NCI-H2107 treated with DMSO at 0.1 percent for 48 hours (cell line): ENCODE measurements at regions not wholly inside any gene's neighbourhood (a gene's known extent, or its start where the extent isn't known, plus 50 kb on each side); places are given as distances from the start of the nearest gene placed in this dataset.

ENCODE experiments used
- DNase-seq: peaks from one replicate; lab custom pipeline; 2025; ENCODE audit not compliant: unreplicated experiment; lab: John Stamatoyannopoulos, UW

DNA sequence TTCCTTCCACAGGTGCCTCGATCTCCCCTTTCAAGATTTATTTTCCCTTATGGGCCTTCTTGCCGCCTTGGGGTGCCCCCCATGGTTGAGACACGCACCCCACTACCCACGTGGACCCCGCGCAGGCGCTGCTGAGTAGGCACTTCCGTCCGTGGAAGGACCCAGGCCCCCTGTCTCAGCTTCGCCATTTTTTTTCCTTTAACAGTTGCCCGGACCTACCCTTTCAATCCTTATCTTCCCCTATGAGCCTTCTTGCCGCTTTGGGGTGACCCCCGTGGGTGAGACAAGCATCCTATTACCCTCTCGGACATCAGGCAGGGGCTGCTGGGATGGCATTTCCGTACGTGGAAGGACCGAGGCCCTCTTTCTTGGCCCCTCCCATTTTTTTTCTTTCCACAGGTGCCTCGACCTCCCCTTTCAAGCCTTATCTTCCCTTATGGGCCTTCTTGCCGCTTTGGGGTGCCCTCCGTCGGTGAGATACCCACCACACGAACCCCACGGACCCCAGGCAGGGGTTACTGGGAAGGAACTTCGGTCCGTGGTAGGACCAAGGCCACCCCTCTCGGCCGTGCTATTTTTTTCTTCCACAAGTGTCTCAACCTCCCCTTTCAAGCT lies 268.2 kb downstream of the ALG10 start:
- DNase-seq = no peak

DNA sequence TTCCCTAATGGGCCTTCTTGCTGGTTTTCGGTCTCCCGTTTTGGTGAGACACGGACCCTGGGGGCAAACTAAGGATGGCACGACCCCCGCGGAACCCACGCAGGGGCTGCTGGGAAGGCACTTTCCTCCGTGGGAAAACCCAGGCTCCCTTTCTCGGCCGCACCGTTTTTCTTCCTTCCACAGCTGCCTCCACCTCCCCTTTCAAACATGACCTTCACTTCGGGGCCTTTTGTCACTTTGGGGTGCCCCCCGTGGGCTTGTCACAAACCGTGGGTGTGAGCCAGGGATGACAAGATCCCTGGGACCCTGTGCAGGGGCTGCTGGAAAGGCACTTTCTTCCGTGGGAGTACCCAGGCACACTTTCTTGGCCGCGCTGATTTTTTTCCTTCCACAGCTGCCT lies 268.7 kb downstream of the ALG10 start:
- DNase-seq = no peak

DNA sequence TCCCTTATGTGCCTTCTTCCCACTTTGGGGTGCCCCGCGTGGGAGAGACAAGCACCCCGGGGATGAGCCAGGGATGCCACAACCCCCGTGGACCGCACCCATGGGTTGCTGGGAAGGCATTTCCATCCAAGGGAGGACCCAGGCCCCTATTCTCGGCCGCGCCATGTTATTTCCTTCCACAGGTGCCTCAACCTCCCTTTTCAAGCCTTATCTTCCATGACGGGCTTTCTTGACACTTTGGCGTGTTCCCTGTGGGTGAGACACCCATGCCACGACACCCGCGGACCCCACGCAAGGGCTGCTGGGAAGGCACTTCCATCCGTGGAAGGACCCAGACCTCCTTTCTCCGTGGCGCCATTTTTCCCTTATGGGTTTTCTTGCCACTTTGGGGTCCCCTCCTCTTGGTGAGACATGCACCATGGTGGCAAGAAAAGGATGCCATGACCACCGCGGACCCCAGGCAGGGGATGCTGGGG lies 269.2 kb downstream of the ALG10 start:
- DNase-seq = no peak

- no peak for DNase-seq
These were observed 270.7 kb downstream of the ALG10 start for GRCh38 chr12:34292736-34293625.

- no peak for DNase-seq
These were observed 271.8 kb downstream of the ALG10 start for GRCh38 chr12:34294137-34294536.

DNA sequence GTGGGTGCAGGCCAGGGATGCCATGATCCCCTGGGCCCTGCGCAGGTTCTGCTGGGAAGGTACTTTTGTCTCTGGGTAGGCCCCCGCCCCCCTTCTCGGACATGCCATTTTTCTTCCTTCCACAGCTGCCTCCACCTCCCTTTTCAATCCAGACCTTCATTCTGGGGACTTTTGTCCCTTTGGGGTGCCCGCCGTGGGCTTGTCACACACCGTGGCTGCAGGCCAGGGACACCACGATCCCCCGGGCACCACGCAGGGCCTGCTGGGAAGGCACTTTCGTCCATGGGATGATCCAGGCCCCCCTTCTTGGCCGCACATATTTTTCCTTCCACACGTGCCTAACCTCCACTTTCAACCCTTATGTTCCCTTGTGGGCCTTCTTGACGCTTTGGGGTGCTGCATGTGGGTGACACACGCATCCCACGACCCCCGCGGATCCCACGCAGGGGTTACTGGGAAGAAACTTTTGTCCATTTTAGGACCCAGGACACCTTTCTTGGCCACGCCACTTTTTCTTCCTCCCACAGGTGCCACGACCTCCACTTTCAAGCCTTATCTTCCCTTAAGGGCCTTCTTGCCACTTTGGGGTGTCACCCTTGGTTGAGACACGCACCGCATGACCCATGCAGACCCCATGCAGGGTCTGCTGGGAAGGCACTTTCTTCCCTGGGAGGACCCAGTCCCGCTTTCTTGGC lies 272.5 kb downstream of the ALG10 start:
- no peak for DNase-seq

- no peak for DNase-seq
These were observed 273.3 kb downstream of the ALG10 start for GRCh38 chr12:34295366-34296142.

GRCh38 chr12:34296143-34297041 lies 274.1 kb downstream of the ALG10 start:
- no peak for DNase-seq

DNA sequence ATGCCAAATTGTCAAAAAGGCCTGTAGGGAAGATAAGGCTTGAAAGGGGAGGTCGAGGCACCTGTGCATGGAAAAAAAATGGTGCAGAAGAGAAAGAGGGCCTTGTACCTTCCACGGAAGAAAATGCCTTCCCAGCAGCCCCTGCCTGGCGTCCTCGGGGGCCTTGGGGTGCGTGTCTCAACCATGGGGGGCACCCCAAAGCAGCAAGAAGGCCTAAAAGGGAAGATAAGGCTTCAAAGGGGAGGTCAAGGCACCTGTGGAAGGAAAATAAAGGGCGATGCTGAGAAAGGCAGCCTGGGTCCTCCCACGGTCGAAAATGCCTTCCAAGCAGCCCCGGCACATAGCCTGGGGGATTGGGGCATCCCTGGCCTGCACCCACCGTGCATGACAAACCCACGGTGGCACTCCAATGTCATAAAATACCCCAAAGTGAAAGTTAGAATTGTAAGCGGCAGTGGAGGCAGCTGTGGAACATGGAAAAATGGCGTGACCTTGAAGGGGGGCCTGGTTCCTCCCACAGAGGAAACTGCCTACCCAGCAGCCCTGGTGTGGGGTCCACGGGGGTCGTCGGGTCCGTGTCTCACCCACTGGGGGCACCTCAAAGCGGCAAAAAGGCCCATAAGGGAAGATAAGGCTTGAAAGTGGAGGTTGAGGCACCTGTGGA lies 275.0 kb downstream of the ALG10 start:
- DNase-seq = no peak

DNA sequence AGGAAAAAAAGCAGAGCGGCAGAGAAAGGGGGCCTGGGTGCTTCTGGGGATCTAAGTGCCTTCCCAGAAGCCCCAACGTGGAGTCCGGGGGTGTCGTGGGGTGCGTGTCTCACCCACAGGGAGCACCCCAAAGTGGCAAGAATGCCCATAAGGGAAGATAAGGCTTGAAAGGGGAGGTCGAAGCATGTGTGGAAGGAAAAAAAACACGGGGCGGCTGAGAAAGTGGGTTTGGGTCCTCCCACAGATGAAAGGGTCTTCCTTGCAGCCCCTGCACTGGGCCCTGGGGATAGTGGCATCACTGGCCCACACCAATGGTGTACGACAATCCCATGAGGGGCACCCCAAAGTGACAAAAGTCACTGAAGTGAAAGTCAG lies 275.5 kb downstream of the ALG10 start:
- no peak for DNase-seq

- DNase-seq = no peak
These were observed 276.1 kb downstream of the ALG10 start for GRCh38 chr12:34298176-34298970.

DNA sequence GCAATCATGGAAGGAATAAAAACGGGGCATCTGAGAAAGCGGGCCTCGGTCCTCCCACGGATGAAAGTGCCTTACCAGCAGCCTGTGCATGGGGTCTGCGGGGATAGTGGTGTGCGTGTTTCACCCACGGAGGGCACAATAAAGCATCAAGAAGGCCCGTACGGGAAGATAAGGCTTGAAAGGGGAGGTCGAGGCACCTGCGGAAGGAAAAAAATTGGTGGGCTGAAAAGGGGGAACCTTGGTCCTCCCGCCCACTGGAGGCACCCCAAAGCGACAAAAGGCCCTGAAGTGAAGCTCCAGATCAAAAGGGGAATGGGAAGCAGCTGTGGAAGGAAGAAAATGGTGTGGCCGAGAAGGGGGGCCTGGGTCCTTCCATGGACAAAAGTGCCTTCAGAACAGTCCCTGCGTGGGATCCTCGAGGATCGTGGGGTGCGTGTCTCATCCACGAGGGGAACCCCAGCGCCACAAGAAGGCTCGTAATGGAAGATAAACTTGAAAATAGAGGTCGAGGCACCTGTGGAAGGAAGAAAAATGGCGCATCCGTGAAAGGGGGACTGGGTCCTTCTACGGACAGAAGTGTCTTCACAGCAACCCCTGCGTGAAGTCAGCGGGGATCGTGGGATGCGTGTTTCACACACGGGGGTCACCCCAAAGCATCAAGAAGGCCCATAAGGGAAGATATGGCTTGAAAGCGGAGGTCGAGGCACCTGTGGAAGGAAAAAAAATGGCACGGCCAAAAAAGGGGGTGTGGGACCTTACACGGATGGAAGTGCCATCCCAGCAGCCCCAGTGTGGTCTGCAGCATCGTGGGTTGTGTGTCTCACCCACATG lies 276.9 kb downstream of the ALG10 start:
- DNase-seq = no peak

DNA sequence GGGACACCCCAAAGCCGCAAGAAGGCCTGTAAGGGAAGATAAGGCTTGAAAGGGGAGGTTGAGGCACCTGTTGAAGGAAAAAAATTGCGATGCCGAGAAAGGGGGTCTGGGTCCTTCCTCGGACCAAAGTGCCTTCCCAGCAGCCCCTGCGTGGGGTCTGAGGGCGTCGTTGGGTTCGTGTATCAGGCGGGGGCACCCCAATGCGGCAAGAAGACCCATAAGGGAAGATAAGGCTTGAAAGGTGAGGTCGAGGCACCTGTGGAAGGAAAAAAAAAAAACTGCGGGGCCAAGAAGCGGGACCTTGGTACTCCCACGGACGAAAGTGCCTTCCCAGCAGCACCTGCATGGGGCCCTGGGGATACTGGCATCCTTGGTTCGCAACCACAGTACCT lies 277.5 kb downstream of the ALG10 start:
- no peak for DNase-seq

DNA sequence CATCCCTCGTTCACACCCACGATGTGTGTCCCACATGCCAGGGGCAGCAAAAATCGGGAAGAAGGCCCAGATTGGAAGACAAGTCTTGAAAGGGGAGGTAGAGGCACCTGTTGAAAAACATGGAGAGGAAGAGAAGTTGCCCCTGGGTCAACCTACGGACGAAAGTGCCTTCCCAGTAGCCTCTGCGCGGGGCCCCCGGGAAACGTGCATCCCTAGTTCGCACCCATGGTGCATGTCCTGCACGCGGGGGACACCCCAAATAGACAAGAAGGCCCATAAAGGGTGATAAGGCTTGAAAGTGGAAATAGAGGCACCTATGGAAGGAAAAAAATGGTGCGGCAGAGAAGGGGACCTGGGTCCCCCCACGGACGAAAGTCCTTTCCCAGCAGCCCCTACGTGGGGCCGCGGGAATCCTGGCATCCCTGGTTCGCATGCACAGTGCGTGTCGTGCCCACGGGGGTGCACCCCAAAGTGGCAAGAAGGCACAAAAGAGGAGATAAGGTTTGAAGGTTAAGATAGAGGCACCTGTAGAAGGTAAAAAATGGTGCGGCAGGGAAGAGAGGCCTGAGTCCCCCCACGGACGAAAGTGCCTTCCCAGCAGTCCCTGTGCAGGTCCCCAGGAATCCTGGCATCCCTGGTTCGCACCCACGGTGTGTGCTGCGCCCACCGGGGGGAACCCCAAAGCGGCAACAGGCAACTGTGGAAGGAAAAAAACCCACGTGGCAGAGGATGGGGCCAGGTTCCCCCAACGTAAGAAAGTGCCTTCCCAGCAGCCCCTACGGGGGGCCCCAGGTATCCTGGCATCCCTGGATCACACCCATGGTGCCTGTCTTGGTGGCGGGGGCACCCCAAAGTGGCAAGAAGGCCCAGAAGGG lies 278.3 kb downstream of the ALG10 start:
- DNase-seq = no peak

DNA sequence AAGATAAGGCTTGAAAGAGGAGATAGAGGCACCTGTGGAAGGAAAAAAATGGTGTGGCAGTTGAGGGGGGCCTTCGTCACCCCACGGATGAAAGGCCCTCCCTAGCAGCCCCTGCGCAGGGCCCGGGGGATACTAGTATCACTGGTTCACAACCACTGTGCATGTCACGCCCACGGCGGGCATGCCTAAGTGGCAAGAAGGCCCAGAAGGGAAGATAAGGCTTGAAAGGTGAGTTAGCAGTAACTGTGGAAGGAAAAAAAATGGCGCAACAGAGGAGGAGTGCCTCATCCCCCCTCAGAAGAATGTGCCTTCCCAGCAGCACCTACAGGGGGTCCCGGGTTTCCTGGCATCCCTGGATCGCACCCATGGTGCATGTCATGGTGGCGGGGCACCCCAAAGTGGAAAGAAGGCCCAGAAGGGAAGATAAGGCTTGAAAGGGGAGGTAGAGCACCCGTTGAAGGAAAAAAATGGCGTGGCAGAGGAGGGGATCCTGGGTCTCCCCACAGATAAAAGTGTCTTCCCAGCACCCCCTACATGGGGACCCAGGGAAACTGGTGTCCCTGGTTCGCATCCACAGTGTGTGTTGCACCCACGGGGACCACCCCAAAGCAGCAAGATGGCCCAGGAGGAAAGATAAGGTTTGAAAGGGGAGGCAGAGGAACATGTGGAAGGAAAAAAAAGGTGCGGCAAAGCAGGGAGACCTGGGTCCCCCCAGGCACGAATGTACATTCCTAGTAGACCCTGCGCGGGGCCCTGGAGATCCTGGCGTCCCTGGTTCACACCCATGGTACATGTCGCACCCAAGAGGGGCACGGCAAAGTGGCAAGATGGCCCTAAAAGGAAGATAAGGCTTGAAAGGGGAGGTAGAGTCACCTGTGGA lies 279.2 kb downstream of the ALG10 start:
- no peak for DNase-seq
